NB4 (cell line): ENCODE measurements at regions not wholly inside any gene's neighbourhood (a gene's known extent, or its start where the extent isn't known, plus 50 kb on each side); places are given as distances from the start of the nearest gene placed in this dataset.

Source experiments
- CTCF ChIP-seq: IDR thresholded peaks from one replicate; pipeline ENCODE4 v1.5.1; 2012; ENCODE audit warnings: low read depth, low read length
- MYC ChIP-seq: IDR thresholded peaks from 2 replicates; pipeline ENCODE4 v1.6.1; 2011; ENCODE audit warnings: low read depth, low read length
- POLR2A ChIP-seq: IDR thresholded peaks from 2 replicates; pipeline ENCODE4 v1.6.1; 2011; ENCODE audit warnings: mild to moderate bottlenecking; ENCODE audit not compliant: insufficient read length; ENCODE audit errors: extremely low read depth
- TF ChIP-seq, protein P1 (sequence below): IDR thresholded peaks from 2 replicates; pipeline ENCODE4 v1.6.1; 2011; ENCODE audit warnings: low read depth, low read length

- TF ChIP-seq CTCF: no peak
- TF ChIP-seq POLR2A: no peak
- no peak for TF ChIP-seq MYC
- TF ChIP-seq, protein P1, sequence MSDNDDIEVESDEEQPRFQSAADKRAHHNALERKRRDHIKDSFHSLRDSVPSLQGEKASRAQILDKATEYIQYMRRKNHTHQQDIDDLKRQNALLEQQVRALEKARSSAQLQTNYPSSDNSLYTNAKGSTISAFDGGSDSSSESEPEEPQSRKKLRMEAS: no peak
Observed at GRCh38 chr9:16221366-16221765, 649.1 kb downstream of the BNC2 start.
